Neural cell (in vitro differentiated cells): ENCODE measurements at regions not wholly inside any gene's neighbourhood (a gene's known extent, or its start where the extent isn't known, plus 50 kb on each side); places are given as distances from the start of the nearest gene placed in this dataset.
A peak's percentile ranks its signal among the peaks of the same experiment; 100 is the strongest.

Source experiments
- H2AFZ ChIP-seq: fragments of 200-600, 300-800 bp; sonication (generic), shearing (Covaris generic); 2 replicates; pipeline ENCODE4 v1.6.0; 2014; ENCODE audit warnings: low read depth, mild to moderate bottlenecking, antibody characterized with exemption, low read length, moderate library complexity
- H3F3A ChIP-seq: fragments of 200-600 bp; shearing (Covaris generic); 2 replicates; pipeline ENCODE4 v1.6.1; 2016; ENCODE audit warnings: mild to moderate bottlenecking, moderate library complexity, mixed read lengths, antibody characterized with exemption, low read length; ENCODE audit not compliant: insufficient read depth, poor library complexity, severe bottlenecking
- H3K27ac ChIP-seq: fragments of 200-600, 300-800 bp; sonication (generic), shearing (Covaris generic); 2 replicates; pipeline ENCODE4 v1.5.1; 2014; ENCODE audit warnings: mild to moderate bottlenecking, low read length, moderate library complexity
- H3K27me3 ChIP-seq: fragments of 300-800, 200-600 bp; sonication (generic), shearing (Covaris generic); 2 replicates; pipeline ENCODE4 v1.6.0; 2014; ENCODE audit warnings: mild to moderate bottlenecking, low read depth, low read length, moderate library complexity; ENCODE audit not compliant: insufficient read depth
- H3K36me3 ChIP-seq: fragments of 300-800, 200-600 bp; sonication (generic), shearing (Covaris generic); 2 replicates; pipeline ENCODE4 v1.5.1; 2014; ENCODE audit warnings: mild to moderate bottlenecking, antibody characterized with exemption, low read length, moderate library complexity; ENCODE audit not compliant: insufficient read depth
- H3K4me2 ChIP-seq: fragments of 300-800, 200-600 bp; sonication (generic), shearing (Covaris generic); 2 replicates; pipeline ENCODE4 v1.6.0; 2014; ENCODE audit warnings: mild to moderate bottlenecking, low read length
- H3K4me3 ChIP-seq: fragments of 300-800, 200-600 bp; sonication (generic), shearing (Covaris generic); 2 replicates; pipeline ENCODE4 v1.5.1; 2014; ENCODE audit warnings: mild to moderate bottlenecking, low read length, moderate library complexity
- H3K79me2 ChIP-seq: fragments of 200-600 bp; shearing (Covaris generic); replicated peaks from 2 replicates; pipeline ENCODE4 v1.6.0; 2014; ENCODE audit warnings: mild to moderate bottlenecking, low read length, moderate library complexity; ENCODE audit not compliant: insufficient read depth
- H3K9ac ChIP-seq: fragments of 300-800, 200-600 bp; sonication (generic), shearing (Covaris generic); 2 replicates; pipeline ENCODE4 v1.6.1; 2016; ENCODE audit warnings: mild to moderate bottlenecking, low read length, mixed read lengths
- H3K9me2 ChIP-seq: fragments of 200-600 bp; shearing (Covaris generic); 2 replicates; pipeline ENCODE4 v1.6.1; 2016; ENCODE audit warnings: mild to moderate bottlenecking, low read length, mixed read lengths; ENCODE audit not compliant: insufficient read depth
- H3K9me3 ChIP-seq: fragments of 200-600, 300-800 bp; sonication (generic), shearing (Covaris generic); 2 replicates; pipeline ENCODE4 v1.6.1; 2016; ENCODE audit warnings: mild to moderate bottlenecking, mixed run types, low read length, moderate library complexity, mixed read lengths
- H4K20me1 ChIP-seq: fragments of 200-600 bp; shearing (Covaris generic); 2 replicates; pipeline ENCODE4 v1.6.1; 2016; ENCODE audit warnings: mild to moderate bottlenecking, mixed run types; ENCODE audit not compliant: insufficient read depth
- EP300 ChIP-seq: fragments of 450-650 bp; conservative IDR thresholded peaks from 2 replicates; pipeline ENCODE4 v1.6.1; 2014; ENCODE audit warnings: antibody characterized with exemption, mild to moderate bottlenecking, moderate library complexity; ENCODE audit not compliant: poor library complexity, severe bottlenecking
- EZH2 ChIP-seq: fragments of 200-600, 300-800 bp; shearing (Covaris generic), sonication (generic); IDR thresholded peaks from 2 replicates; pipeline ENCODE4 v1.6.1; 2014; ENCODE audit warnings: antibody characterized with exemption, low read length, borderline replicate concordance, mild to moderate bottlenecking; ENCODE audit not compliant: insufficient read depth, poor library complexity, severe bottlenecking
- MXI1 ChIP-seq: fragments of 450-650 bp; conservative IDR thresholded peaks from 2 replicates; pipeline ENCODE4 v1.6.1; 2014; ENCODE audit warnings: antibody characterized with exemption, mild to moderate bottlenecking; ENCODE audit not compliant: poor library complexity, severe bottlenecking
- POLR2AphosphoS5 ChIP-seq: IDR thresholded peaks from 2 replicates; pipeline ENCODE4 v1.6.1; 2012
- RAD21 ChIP-seq: fragments of 450-650 bp; conservative IDR thresholded peaks from 2 replicates; pipeline ENCODE4 v1.6.1; 2014; ENCODE audit warnings: antibody characterized with exemption, mild to moderate bottlenecking, moderate library complexity
- SMC3 ChIP-seq: fragments of 450-650 bp; conservative IDR thresholded peaks from 2 replicates; pipeline ENCODE4 v1.6.1; 2014; ENCODE audit warnings: antibody characterized with exemption, mild to moderate bottlenecking, moderate library complexity; ENCODE audit not compliant: poor library complexity
- TAF1 ChIP-seq: IDR thresholded peaks from 2 replicates; pipeline ENCODE4 v1.6.1; 2012; ENCODE audit warnings: low read depth
- TF ChIP-seq, protein P1 (sequence below): IDR thresholded peaks from 2 replicates; pipeline ENCODE4 v1.6.1; 2012; ENCODE audit warnings: borderline replicate concordance
- TF ChIP-seq, protein P2 (sequence below): fragments of 450-650 bp; IDR thresholded peaks from 2 replicates; pipeline ENCODE4 v1.5.1; 2014; ENCODE audit warnings: antibody characterized with exemption, mild to moderate bottlenecking, moderate library complexity; ENCODE audit not compliant: poor library complexity, severe bottlenecking

DNA sequence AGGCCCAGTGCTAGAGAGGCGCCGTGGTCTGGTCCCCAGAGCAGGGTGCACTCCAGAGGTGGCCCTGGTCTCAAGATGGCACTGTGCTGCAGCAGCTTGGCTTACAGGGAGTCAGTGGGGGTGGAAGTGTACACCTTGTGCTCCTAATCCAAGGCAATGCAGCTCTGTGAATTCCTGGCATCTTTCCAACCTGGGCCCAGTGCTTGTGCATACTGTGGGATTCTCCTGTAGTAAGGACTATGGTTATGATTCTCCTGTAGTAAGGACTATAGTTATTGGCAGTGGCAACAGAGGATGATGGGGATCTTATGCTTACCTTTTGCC is 616.7 kb upstream of the REG3G start:
- Histone ChIP-seq H3K9me3 (no peaks in the 10 kb centered on the region), H3K36me3 (no peaks in the 10 kb centered on the region), H4K20me1 (no peaks in the 10 kb centered on the region), H2AFZ (no peak overlapping the region), H3K9me2 (no peaks in the 10 kb centered on the region), H3F3A (peaks cover 9% of the 10 kb centered on the region), H3K27me3 (no peaks in the 10 kb centered on the region), H3K4me3 (no peak overlapping the region), H3K27ac (no peak overlapping the region), H3K4me2 (no peak overlapping the region), H3K79me2 (no peaks in the 10 kb centered on the region), H3K9ac (no peak overlapping the region)
- TF ChIP-seq TAF1 (no peak), SMC3 (no peak), EP300 (no peak), EZH2 (no peak), POLR2AphosphoS5 (no peak)
- TF ChIP-seq, protein P1, sequence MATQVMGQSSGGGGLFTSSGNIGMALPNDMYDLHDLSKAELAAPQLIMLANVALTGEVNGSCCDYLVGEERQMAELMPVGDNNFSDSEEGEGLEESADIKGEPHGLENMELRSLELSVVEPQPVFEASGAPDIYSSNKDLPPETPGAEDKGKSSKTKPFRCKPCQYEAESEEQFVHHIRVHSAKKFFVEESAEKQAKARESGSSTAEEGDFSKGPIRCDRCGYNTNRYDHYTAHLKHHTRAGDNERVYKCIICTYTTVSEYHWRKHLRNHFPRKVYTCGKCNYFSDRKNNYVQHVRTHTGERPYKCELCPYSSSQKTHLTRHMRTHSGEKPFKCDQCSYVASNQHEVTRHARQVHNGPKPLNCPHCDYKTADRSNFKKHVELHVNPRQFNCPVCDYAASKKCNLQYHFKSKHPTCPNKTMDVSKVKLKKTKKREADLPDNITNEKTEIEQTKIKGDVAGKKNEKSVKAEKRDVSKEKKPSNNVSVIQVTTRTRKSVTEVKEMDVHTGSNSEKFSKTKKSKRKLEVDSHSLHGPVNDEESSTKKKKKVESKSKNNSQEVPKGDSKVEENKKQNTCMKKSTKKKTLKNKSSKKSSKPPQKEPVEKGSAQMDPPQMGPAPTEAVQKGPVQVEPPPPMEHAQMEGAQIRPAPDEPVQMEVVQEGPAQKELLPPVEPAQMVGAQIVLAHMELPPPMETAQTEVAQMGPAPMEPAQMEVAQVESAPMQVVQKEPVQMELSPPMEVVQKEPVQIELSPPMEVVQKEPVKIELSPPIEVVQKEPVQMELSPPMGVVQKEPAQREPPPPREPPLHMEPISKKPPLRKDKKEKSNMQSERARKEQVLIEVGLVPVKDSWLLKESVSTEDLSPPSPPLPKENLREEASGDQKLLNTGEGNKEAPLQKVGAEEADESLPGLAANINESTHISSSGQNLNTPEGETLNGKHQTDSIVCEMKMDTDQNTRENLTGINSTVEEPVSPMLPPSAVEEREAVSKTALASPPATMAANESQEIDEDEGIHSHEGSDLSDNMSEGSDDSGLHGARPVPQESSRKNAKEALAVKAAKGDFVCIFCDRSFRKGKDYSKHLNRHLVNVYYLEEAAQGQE, result no peak
- TF ChIP-seq, protein P2, sequence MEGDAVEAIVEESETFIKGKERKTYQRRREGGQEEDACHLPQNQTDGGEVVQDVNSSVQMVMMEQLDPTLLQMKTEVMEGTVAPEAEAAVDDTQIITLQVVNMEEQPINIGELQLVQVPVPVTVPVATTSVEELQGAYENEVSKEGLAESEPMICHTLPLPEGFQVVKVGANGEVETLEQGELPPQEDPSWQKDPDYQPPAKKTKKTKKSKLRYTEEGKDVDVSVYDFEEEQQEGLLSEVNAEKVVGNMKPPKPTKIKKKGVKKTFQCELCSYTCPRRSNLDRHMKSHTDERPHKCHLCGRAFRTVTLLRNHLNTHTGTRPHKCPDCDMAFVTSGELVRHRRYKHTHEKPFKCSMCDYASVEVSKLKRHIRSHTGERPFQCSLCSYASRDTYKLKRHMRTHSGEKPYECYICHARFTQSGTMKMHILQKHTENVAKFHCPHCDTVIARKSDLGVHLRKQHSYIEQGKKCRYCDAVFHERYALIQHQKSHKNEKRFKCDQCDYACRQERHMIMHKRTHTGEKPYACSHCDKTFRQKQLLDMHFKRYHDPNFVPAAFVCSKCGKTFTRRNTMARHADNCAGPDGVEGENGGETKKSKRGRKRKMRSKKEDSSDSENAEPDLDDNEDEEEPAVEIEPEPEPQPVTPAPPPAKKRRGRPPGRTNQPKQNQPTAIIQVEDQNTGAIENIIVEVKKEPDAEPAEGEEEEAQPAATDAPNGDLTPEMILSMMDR, result no peak

DNA sequence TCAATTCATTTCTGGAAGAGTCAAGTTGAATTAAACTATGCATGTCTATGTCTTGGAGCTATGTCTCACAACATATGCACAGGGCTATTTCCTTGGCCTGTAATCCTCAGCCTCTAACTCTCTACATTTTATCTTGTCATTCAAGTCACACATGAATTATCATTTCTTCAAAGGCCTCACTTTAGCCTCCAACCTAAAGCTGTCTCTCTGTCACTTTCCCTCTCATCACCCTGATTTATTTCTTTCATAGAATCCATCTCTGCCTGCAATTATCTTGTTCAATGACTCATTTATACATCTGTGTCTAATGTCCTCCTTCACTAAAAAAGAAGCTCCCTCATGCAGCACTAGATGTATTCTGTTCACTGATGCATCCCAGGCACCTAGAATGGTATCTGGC is 614.2 kb upstream of the REG3G start:
- peak overlapping the region; percentile 65 for H3K27ac ChIP-seq
- no peak overlapping the region for H2AFZ ChIP-seq
- H3K36me3 ChIP-seq, result no peaks in the 10 kb centered on the region
- no peaks in the 10 kb centered on the region for H3K9me3 ChIP-seq
- no peak overlapping the region for H3K4me3 ChIP-seq
- no peaks in the 10 kb centered on the region for H3K79me2 ChIP-seq
- H3K27me3 ChIP-seq, result no peaks in the 10 kb centered on the region
- TF ChIP-seq, protein P1, result peak; percentile 40
- TF ChIP-seq, protein P2, result no peak
- TF ChIP-seq SMC3 (no peak), MXI1 (no peak), RAD21 (peak; percentile 13), EZH2 (no peak), TAF1 (no peak), EP300 (peak; percentile 97), POLR2AphosphoS5 (peak; percentile 71)
- no peak overlapping the region for H3K4me2 ChIP-seq
- peaks cover 9% of the 10 kb centered on the region for H3F3A ChIP-seq
- H3K9ac ChIP-seq, result no peak overlapping the region
- H4K20me1 ChIP-seq, result no peaks in the 10 kb centered on the region
- H3K9me2 ChIP-seq, result no peaks in the 10 kb centered on the region
